ENCODE measurements at regions not wholly inside any gene's neighbourhood (a gene's known extent, or its start where the extent isn't known, plus 50 kb on each side); places are given as distances from the start of the nearest gene placed in this dataset.
A peak's percentile ranks its signal among the peaks of the same experiment; 100 is the strongest.

DNA sequence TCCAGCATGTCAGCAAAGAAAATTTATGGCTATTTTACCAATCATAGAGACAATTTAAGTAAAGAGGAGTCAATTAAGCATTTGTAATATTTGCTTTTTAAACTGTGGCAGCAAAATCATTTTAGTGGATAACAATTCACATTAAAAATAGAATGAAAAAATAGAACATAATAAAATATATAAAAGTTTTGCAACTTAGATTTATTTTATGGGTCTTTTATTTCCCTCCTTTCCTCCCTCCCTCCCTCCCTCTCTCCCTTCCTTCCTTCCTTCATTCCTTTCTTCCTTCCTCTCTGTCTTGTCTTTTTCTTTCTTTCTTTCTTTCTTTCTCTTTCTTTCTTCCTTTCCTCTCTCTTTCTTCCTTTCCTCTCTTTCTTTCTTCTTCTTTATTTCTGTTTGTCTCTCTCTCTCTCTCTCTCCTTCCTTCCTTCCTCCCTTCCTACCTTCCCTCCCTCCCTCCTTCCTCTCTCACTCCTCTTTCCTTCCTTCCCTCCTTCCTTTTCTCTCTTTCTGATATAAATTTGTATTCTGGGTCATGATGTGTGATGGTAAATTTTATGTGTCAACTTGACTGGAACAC is 610.9 kb upstream of the CITED2 start:
- H2BK5ac ChIP-seq (ENCODE audit: low read length) = no peak overlapping the region
- H2BK15ac ChIP-seq (replicated peaks; ENCODE audit: low read depth) = no peak overlapping the region
- H3K4me2 ChIP-seq (ENCODE audit: low read length) = no peak overlapping the region
- no peaks in the 10 kb centered on the region for H3K79me2 ChIP-seq (ENCODE audit: control insufficient read depth, insufficient read depth, low read length)
- H3K9ac ChIP-seq (ENCODE audit: low read length) = no peak overlapping the region
- H3K36me3 ChIP-seq (ENCODE audit: control insufficient read depth, insufficient read depth, low read length) = no peaks in the 10 kb centered on the region
- no peak overlapping the region for H3K18ac ChIP-seq (ENCODE audit: low read length)
- H3K23ac ChIP-seq (ENCODE audit: low read length) = no peak overlapping the region
- H3K4me1 ChIP-seq (ENCODE audit: control insufficient read depth, low read depth, low read length) = peaks cover 7% of the 10 kb centered on the region
- no peak overlapping the region for H3K27ac ChIP-seq (ENCODE audit: low read depth, low read length)
- no peak overlapping the region for H2AK5ac ChIP-seq (ENCODE audit: low read length)
- no peaks in the 10 kb centered on the region for H3K27me3 ChIP-seq (ENCODE audit: insufficient read depth, low read length, poor library complexity)
- H2BK120ac ChIP-seq (ENCODE audit: low read depth, low read length) = no peak overlapping the region
- H3K56ac ChIP-seq (ENCODE audit: low read length) = no peak overlapping the region
- no peak overlapping the region for H3K4ac ChIP-seq (ENCODE audit: low read depth, low read length)
- no peak overlapping the region for H4K5ac ChIP-seq (ENCODE audit: low read length)
- no peak overlapping the region for H3K4me3 ChIP-seq (ENCODE audit: low read length)
- no peak overlapping the region for H4K8ac ChIP-seq (ENCODE audit: low read depth, low read length)
- no peaks in the 10 kb centered on the region for H3K79me1 ChIP-seq (ENCODE audit: low read length)
- no peak for DNase-seq

DNA sequence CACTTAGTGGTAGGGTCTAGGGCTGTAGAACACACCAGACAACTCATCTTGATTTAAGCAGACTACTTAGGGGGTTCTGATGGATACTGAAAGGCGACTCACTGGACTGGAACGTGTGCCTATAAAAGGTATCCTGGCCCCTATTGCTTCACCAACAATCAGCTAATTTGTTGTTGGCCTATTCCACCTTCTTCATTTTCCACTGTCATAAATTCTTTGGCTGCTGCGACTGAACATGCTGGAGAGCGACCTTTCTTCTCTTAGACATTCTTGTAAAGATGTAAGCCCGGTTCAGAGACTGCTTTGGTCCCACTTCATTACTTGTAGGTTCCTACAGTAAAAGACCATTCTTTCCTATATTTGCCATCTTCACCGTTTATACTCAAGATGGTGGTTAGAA is 609.9 kb upstream of the CITED2 start:
- no peak overlapping the region for H2BK120ac ChIP-seq (ENCODE audit: low read depth, low read length)
- H3K9ac ChIP-seq (ENCODE audit: low read length) = no peak overlapping the region
- no peaks in the 10 kb centered on the region for H3K79me1 ChIP-seq (ENCODE audit: low read length)
- peak overlapping the region; percentile 2 for H2BK15ac ChIP-seq (replicated peaks; ENCODE audit: low read depth)
- H3K18ac ChIP-seq (ENCODE audit: low read length) = peak overlapping the region; percentile 71
- H2BK5ac ChIP-seq (ENCODE audit: low read length) = no peak overlapping the region
- H3K27ac ChIP-seq (ENCODE audit: low read depth, low read length) = no peak overlapping the region
- H3K4me1 ChIP-seq (ENCODE audit: control insufficient read depth, low read depth, low read length) = peaks cover 8% of the 10 kb centered on the region
- H3K56ac ChIP-seq (ENCODE audit: low read length) = no peak overlapping the region
- no peak overlapping the region for H4K8ac ChIP-seq (ENCODE audit: low read depth, low read length)
- no peaks in the 10 kb centered on the region for H3K27me3 ChIP-seq (ENCODE audit: insufficient read depth, low read length, poor library complexity)
- H4K5ac ChIP-seq (ENCODE audit: low read length) = no peak overlapping the region
- peak overlapping the region; percentile 39 for H2AK5ac ChIP-seq (ENCODE audit: low read length)
- WGBS (ENCODE audit: extremely low coverage, insufficient coverage, low lambda C conversion rate) = no CpG with 5 or more reads among the region's 6 CpGs
- H3K4me3 ChIP-seq (ENCODE audit: low read length) = no peak overlapping the region
- no peaks in the 10 kb centered on the region for H3K79me2 ChIP-seq (ENCODE audit: control insufficient read depth, insufficient read depth, low read length)
- H3K23ac ChIP-seq (ENCODE audit: low read length) = no peak overlapping the region
- no peaks in the 10 kb centered on the region for H3K36me3 ChIP-seq (ENCODE audit: control insufficient read depth, insufficient read depth, low read length)
- no peak overlapping the region for H3K4me2 ChIP-seq (ENCODE audit: low read length)
- H3K4ac ChIP-seq (ENCODE audit: low read depth, low read length) = no peak overlapping the region
- DNase-seq = no peak

DNA sequence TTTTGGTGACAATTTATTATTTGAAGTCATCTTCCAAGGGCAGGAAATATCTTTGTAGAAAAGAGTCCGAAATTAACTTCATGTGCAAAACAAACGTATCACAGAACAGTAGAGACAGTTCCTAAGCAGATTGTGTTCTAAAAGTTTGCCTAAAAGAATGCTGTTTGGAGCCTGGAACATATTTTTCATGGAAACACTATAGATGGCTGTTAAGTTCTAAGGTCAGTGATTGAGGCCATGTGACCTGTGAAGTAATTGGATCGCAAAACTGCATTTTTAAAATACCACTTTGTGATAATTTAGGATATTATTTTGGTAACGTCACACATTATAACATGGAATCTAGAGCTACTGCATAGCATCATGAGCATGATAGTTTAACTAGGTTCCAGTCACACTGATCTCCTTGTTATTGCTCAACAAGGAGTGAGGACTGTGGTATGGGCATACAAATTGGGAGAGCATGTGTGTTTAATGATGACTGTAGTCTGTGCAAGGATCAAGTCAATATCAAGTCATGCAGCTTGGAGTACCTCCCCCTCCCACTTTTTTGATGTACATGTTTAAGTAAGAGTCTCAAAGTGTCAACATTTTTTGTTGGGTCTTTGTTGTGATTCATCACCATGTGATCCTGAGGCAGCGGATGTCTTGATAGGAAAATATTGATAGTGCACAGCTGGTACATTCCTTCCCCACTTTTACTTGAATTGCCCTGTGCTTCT is 609.3 kb upstream of the CITED2 start:
- Histone ChIP-seq H2BK15ac (replicated peaks; ENCODE audit: low read depth) (peak overlapping the region; percentile 14), H3K36me3 (ENCODE audit: control insufficient read depth, insufficient read depth, low read length) (no peaks in the 10 kb centered on the region), H4K8ac (ENCODE audit: low read depth, low read length) (no peak overlapping the region), H3K79me2 (ENCODE audit: control insufficient read depth, insufficient read depth, low read length) (no peaks in the 10 kb centered on the region), H3K56ac (ENCODE audit: low read length) (peak overlapping the region; percentile 56), H3K4ac (ENCODE audit: low read depth, low read length) (no peak overlapping the region), H3K23ac (ENCODE audit: low read length) (no peak overlapping the region), H3K27ac (ENCODE audit: low read depth, low read length) (no peak overlapping the region), H2BK5ac (ENCODE audit: low read length) (peak overlapping the region; percentile 48), H2AK5ac (ENCODE audit: low read length) (peak overlapping the region; percentile 39), H3K4me3 (ENCODE audit: low read length) (no peak overlapping the region), H3K4me2 (ENCODE audit: low read length) (no peak overlapping the region), H3K4me1 (ENCODE audit: control insufficient read depth, low read depth, low read length) (peaks cover 8% of the 10 kb centered on the region), H3K27me3 (ENCODE audit: insufficient read depth, low read length, poor library complexity) (no peaks in the 10 kb centered on the region), H3K18ac (ENCODE audit: low read length) (peak overlapping the region; percentile 71), H4K5ac (ENCODE audit: low read length) (peak overlapping the region; percentile 37), H3K9ac (ENCODE audit: low read length) (no peak overlapping the region), H2BK120ac (ENCODE audit: low read depth, low read length) (no peak overlapping the region), H3K79me1 (ENCODE audit: low read length) (no peaks in the 10 kb centered on the region)
- WGBS (ENCODE audit: extremely low coverage, insufficient coverage, low lambda C conversion rate) = no CpG with 5 or more reads among the region's 5 CpGs
- no peak for DNase-seq

DNA sequence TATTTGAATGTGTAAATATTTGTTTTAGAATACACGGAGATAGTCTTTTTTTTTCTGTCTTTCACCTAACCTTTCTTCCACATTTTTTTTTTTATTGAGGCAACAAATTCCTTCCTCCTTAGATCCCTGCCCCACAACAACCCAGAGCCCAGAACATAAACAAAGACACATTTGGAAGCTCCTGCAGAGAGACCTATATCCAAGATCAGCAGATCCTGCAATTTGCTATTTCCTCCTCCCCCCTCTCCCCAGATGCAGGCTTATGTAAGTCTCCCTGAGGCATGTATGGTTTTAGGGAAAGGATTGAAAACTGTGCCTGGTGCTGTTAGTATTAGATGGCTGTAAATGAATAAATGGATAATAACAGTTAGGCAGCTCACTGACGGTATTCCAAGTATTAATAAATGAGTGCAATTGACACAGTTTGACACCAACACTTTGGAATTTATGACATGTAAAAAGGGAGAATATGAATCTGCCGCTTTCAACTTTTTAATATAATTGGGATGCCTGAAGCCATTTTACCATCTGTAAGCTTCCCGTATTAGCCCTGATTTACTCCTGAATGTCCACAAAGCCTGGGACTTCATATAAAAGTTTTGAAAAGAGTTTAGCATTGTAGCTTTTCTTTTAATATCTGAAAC is 608.3 kb upstream of the CITED2 start:
- Histone ChIP-seq H3K9ac (ENCODE audit: low read length) (no peak overlapping the region), H3K36me3 (ENCODE audit: control insufficient read depth, insufficient read depth, low read length) (no peaks in the 10 kb centered on the region), H4K8ac (ENCODE audit: low read depth, low read length) (no peak overlapping the region), H3K4me3 (ENCODE audit: low read length) (no peak overlapping the region), H3K56ac (ENCODE audit: low read length) (peak overlapping the region; percentile 8), H3K79me2 (ENCODE audit: control insufficient read depth, insufficient read depth, low read length) (no peaks in the 10 kb centered on the region), H3K23ac (ENCODE audit: low read length) (no peak overlapping the region), H2BK15ac (replicated peaks; ENCODE audit: low read depth) (no peak overlapping the region), H2BK5ac (ENCODE audit: low read length) (no peak overlapping the region), H3K27me3 (ENCODE audit: insufficient read depth, low read length, poor library complexity) (no peaks in the 10 kb centered on the region), H3K4me1 (ENCODE audit: control insufficient read depth, low read depth, low read length) (peaks cover 8% of the 10 kb centered on the region), H3K79me1 (ENCODE audit: low read length) (no peaks in the 10 kb centered on the region), H4K5ac (ENCODE audit: low read length) (no peak overlapping the region), H3K4me2 (ENCODE audit: low read length) (no peak overlapping the region), H3K27ac (ENCODE audit: low read depth, low read length) (peak overlapping the region; percentile 37), H2BK120ac (ENCODE audit: low read depth, low read length) (no peak overlapping the region), H3K4ac (ENCODE audit: low read depth, low read length) (no peak overlapping the region), H2AK5ac (ENCODE audit: low read length) (no peak overlapping the region), H3K18ac (ENCODE audit: low read length) (no peak overlapping the region)
- peak; percentile 97 for DNase-seq
- no CpG with 5 or more reads among the region's 4 CpGs for WGBS (ENCODE audit: extremely low coverage, insufficient coverage, low lambda C conversion rate)

DNA sequence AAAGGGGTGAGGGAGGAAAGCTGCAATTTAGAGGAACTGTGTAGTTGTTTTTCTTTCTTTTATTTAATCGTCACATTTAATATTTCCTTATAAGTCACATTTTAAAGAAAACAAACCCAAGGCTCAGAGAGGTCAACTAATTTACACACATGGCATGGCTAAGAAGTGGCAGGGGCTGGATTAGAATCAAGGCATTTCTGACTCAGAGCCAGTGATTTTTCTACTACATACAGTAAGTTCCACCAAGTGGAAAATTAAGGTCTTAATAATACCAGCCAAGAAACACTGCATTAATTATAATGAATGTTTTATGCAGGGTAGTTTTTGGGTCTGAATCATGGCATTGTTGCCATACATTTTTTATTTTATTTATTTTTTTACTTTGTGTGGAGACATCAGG is 607.7 kb upstream of the CITED2 start:
- DNase-seq = no peak
- H3K36me3 ChIP-seq (ENCODE audit: control insufficient read depth, insufficient read depth, low read length) = no peaks in the 10 kb centered on the region
- H3K9ac ChIP-seq (ENCODE audit: low read length) = no peak overlapping the region
- peak overlapping the region; percentile 12 for H2BK5ac ChIP-seq (ENCODE audit: low read length)
- no peaks in the 10 kb centered on the region for H3K79me2 ChIP-seq (ENCODE audit: control insufficient read depth, insufficient read depth, low read length)
- peak overlapping the region; percentile 42 for H3K27ac ChIP-seq (ENCODE audit: low read depth, low read length)
- no peaks in the 10 kb centered on the region for H3K27me3 ChIP-seq (ENCODE audit: insufficient read depth, low read length, poor library complexity)
- WGBS (ENCODE audit: extremely low coverage, insufficient coverage, low lambda C conversion rate) = no CpG with 5 or more reads among the region's 1 CpG
- H3K79me1 ChIP-seq (ENCODE audit: low read length) = no peaks in the 10 kb centered on the region
- H3K4me2 ChIP-seq (ENCODE audit: low read length) = no peak overlapping the region
- H2AK5ac ChIP-seq (ENCODE audit: low read length) = no peak overlapping the region
- no peak overlapping the region for H4K8ac ChIP-seq (ENCODE audit: low read depth, low read length)
- H3K4ac ChIP-seq (ENCODE audit: low read depth, low read length) = peak overlapping the region; percentile 81
- H4K5ac ChIP-seq (ENCODE audit: low read length) = no peak overlapping the region
- peak overlapping the region; percentile 74 for H2BK15ac ChIP-seq (replicated peaks; ENCODE audit: low read depth)
- no peak overlapping the region for H3K23ac ChIP-seq (ENCODE audit: low read length)
- H3K4me1 ChIP-seq (ENCODE audit: control insufficient read depth, low read depth, low read length) = peaks cover 8% of the 10 kb centered on the region
- H2BK120ac ChIP-seq (ENCODE audit: low read depth, low read length) = no peak overlapping the region
- H3K4me3 ChIP-seq (ENCODE audit: low read length) = no peak overlapping the region
- no peak overlapping the region for H3K18ac ChIP-seq (ENCODE audit: low read length)
- H3K56ac ChIP-seq (ENCODE audit: low read length) = no peak overlapping the region

Data from mesendoderm (in vitro differentiated cells).